HepG2 (cell line): ENCODE measurements at regions not wholly inside any gene's neighbourhood (a gene's known extent, or its start where the extent isn't known, plus 50 kb on each side); places are given as distances from the start of the nearest gene placed in this dataset.

Experiments used
- ATAC-seq: fragments of 200-7000 bp; cut with Tn5 transposase; 3 replicates; pipeline ENCODE4 v1.9.1; 2020; ENCODE audit warnings: mild to moderate bottlenecking, moderate library complexity
- BruUV-seq: library from RNA; stranded (reverse); fragments of 400-500 nt; replicated peaks from 2 replicates; lab custom pipeline; 2021; lab: Mats Ljungman, UMichigan
- CTCF ChIA-PET: fragments of 300-600 bp; formaldehyde crosslinking; extraction: SDS; loops from one replicate; lab custom pipeline; 2021; ENCODE audit warnings: low total read pairs, inconsistent platforms, low intra/inter-chr PET ratio; lab: Yijun Ruan, JAX
- POLR2A ChIA-PET: fragments of 350-600 bp; sonication (Branson Sonifier 250); formaldehyde crosslinking; loops from one replicate; lab custom pipeline; 2020; ENCODE audit warnings: antibody characterized with exemption, inconsistent platforms; lab: Yijun Ruan, JAX
- DNase-seq: peaks from one replicate; pipeline ENCODE4 v3.0.0-alpha.2; 2015; ENCODE audit warnings: low spot score
- FAIRE-seq: peaks from 3 replicates; lab custom pipeline; 2011; peaks lifted over from hg19 to GRCh38; lab: Jason Lieb, UNC
- H2AFZ ChIP-seq: one replicate; pipeline ENCODE4 v1.6.1; 2011; ENCODE audit warnings: low read length, inconsistent platforms
- H3K27ac ChIP-seq: fragments of 300-600 bp; 3 replicates; pipeline ENCODE4 v1.8.0; 2011; ENCODE audit warnings: mixed run types, mild to moderate bottlenecking, mixed read lengths, low read length, inconsistent platforms; ENCODE audit not compliant: insufficient read depth; ENCODE audit errors: extremely low read length
- H3K27me3 ChIP-seq, 2 experiments: fragments of 200-600 bp in 1 of 2; 2 replicates in 1 of 2; 3 replicates in 1 of 2; pipeline versions ENCODE4 v1.6.0 to v1.8.0; 2011; ENCODE audit warnings: low read length in 2 of 2, mild to moderate bottlenecking in 2 of 2, moderate library complexity in 2 of 2, inconsistent platforms in 1 of 2; ENCODE audit not compliant: insufficient read depth in 2 of 2, control insufficient read depth in 1 of 2
- H3K36me3 ChIP-seq, 2 experiments: fragments of 200-600 bp in 1 of 2; replicated peaks in 1 of 2; 2 replicates in 1 of 2; 3 replicates in 1 of 2; pipeline versions ENCODE4 v1.5.1 to v1.8.0; 2011; ENCODE audit warnings: low read length in 2 of 2, inconsistent platforms in 1 of 2; ENCODE audit not compliant: insufficient read depth in 2 of 2, control insufficient read depth in 1 of 2
- H3K4me1 ChIP-seq: 2 replicates; pipeline ENCODE4 v1.5.1; 2012; ENCODE audit warnings: low read length, inconsistent platforms; ENCODE audit not compliant: insufficient read depth
- H3K4me2 ChIP-seq: 2 replicates; pipeline ENCODE4 v1.6.0; 2011; ENCODE audit warnings: low read depth, low read length, inconsistent platforms
- H3K4me3 ChIP-seq, 3 experiments: fragments of 200-600 bp in 1 of 3; sonication (generic), shearing (Covaris generic) in 1 of 3; replicated peaks in 1 of 3; 2 replicates each; pipeline ENCODE4 v1.5.1; 2011 to 2016; ENCODE audit warnings: low read length in 3 of 3, inconsistent platforms in 2 of 3, low read depth in 2 of 3, mild to moderate bottlenecking in 2 of 3, control low read depth in 1 of 3, mixed read lengths in 1 of 3; ENCODE audit not compliant: insufficient read depth in 1 of 3
- H3K79me2 ChIP-seq: one replicate; pipeline ENCODE4 v1.6.1; 2011; ENCODE audit warnings: low read length, inconsistent platforms; ENCODE audit not compliant: insufficient read depth
- H3K9ac ChIP-seq: 2 replicates; pipeline ENCODE4 v1.6.0; 2011; ENCODE audit warnings: mild to moderate bottlenecking, low read depth, low read length, inconsistent platforms; ENCODE audit not compliant: insufficient read depth
- H3K9me3 ChIP-seq: 2 replicates; pipeline ENCODE4 v1.5.1; 2012; ENCODE audit warnings: mild to moderate bottlenecking, low read length
- H4K20me1 ChIP-seq: 2 replicates; pipeline ENCODE4 v1.6.0; 2011; ENCODE audit warnings: inconsistent platforms, mild to moderate bottlenecking, low read length, moderate library complexity; ENCODE audit not compliant: insufficient read depth
- CBX5 ChIP-seq: sonication (generic); formaldehyde crosslinking; IDR thresholded peaks from 2 replicates; pipeline ENCODE4 v1.4.0; 2020; ENCODE audit warnings: missing genetic modification reagents, borderline replicate concordance
- DBP ChIP-seq: sonication (generic); formaldehyde crosslinking; IDR thresholded peaks from 2 replicates; pipeline ENCODE4 v1.4.0; 2020; ENCODE audit warnings: missing genetic modification reagents; ENCODE audit errors: not compliant biosample characterization
- HES4 ChIP-seq: sonication (generic); formaldehyde crosslinking; IDR thresholded peaks from 2 replicates; pipeline ENCODE4 v1.9.0; 2021; ENCODE audit warnings: mild to moderate bottlenecking, missing genetic modification reagents, borderline replicate concordance
- KLF15 ChIP-seq: sonication (generic); formaldehyde crosslinking; IDR thresholded peaks from 2 replicates; pipeline ENCODE4 v1.8.1; 2023; ENCODE audit warnings: borderline replicate concordance, mild to moderate bottlenecking, inconsistent platforms, missing genetic modification reagents, mixed read lengths
- MXD1 ChIP-seq: sonication (generic); formaldehyde crosslinking; IDR thresholded peaks from 2 replicates; pipeline ENCODE4 v1.4.0; 2020; ENCODE audit warnings: mild to moderate bottlenecking, missing genetic modification reagents
- PAX8 ChIP-seq: sonication (generic); formaldehyde crosslinking; IDR thresholded peaks from 2 replicates; pipeline ENCODE4 v1.8.0; 2022; ENCODE audit warnings: mild to moderate bottlenecking, missing genetic modification reagents, borderline replicate concordance
- POLR2AphosphoS2 ChIP-seq: IDR thresholded peaks from 2 replicates; pipeline ENCODE4 v1.6.1; 2011; ENCODE audit warnings: low read depth, low read length, improper control_type of control experiment
- POLR2AphosphoS5 ChIP-seq: IDR thresholded peaks from 2 replicates; pipeline ENCODE4 v1.6.1; 2012; ENCODE audit warnings: low read depth, low read length
- TEAD3 ChIP-seq: optimal IDR thresholded peaks from 2 replicates; pipeline ENCODE3; 2016; ENCODE audit warnings: borderline replicate concordance
- ZBTB8A ChIP-seq: sonication (generic); formaldehyde crosslinking; IDR thresholded peaks from 2 replicates; pipeline ENCODE4 v1.4.0; 2020; ENCODE audit warnings: mild to moderate bottlenecking, low read depth, missing genetic modification reagents, borderline replicate concordance
- ZNF121 ChIP-seq: sonication (generic); formaldehyde crosslinking; IDR thresholded peaks from 2 replicates; pipeline ENCODE4 v1.5.0; 2020; ENCODE audit warnings: mild to moderate bottlenecking, missing genetic modification reagents
- ZNF225 ChIP-seq: sonication (generic); formaldehyde crosslinking; IDR thresholded peaks from 2 replicates; pipeline ENCODE4 v1.4.0; 2020; ENCODE audit warnings: mild to moderate bottlenecking, missing genetic modification reagents
- ZNF256 ChIP-seq: sonication (generic); formaldehyde crosslinking; conservative IDR thresholded peaks from 2 replicates; pipeline ENCODE4 v1.4.0; 2020; ENCODE audit warnings: missing genetic modification reagents
- WGBS: methylation state at CpG from one replicate; pipeline ENCODE4 v1.1.6; 2017; ENCODE audit warnings: low lambda C conversion rate; 5-methylcytosine and 5-hydroxymethylcytosine counted together
- in situ Hi-C: cut with HindIII; loops from 2 replicates; pipeline ENCODE4 v1.10.0; 2017; ENCODE audit warnings: low pct_unique_long_range_greater_than_20kb; ENCODE audit not compliant: extremely low pct_ligation_motif_present
- intact Hi-C: fragments of 100-400 bp; cut with micrococcal nuclease; formaldehyde crosslinking; loops from one replicate; pipeline ENCODE4 v1.10.0; 2022; ENCODE audit not compliant: unreplicated experiment
- TF ChIP-seq, protein P1 (sequence below): sonication (generic); IDR thresholded peaks from 2 replicates; pipeline ENCODE4 v1.6.1; 2016; ENCODE audit warnings: low read depth, borderline replicate concordance

DNA sequence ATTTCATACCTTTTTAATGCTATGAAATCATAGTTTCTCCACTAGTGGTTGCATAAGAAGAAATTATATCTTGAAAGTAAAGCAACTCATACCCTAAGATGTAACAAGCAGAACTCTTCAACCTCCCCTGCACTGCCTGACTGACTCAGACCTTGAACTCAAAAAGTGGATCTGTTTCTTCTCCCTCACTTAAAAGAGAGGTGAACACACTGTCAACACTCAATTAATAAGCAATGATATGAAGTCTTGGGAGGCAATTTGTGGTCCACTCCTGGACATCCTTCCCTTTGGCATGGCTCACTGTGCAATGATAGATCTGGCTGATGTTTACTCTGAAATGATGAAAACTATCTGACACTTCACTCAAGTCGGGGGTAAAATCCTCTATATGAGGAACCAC is 282.0 kb upstream of the DKK2 start:
- BruUV-seq: no TSS peak
- ATAC-seq (no peak), DNase-seq (no peak), FAIRE-seq (no peak)
- intact Hi-C loops (no loop called here), in situ Hi-C loops (no loop called here)
- TF ChIP-seq ZNF225 (CRISPR knock-in tag): no peak
- no peak for TF ChIP-seq POLR2AphosphoS5
- no peak for TF ChIP-seq CBX5
- TF ChIP-seq HES4 (CRISPR knock-in tag): no peak
- no peak for TF ChIP-seq ZNF121 (CRISPR knock-in tag)
- TF ChIP-seq, protein P1, sequence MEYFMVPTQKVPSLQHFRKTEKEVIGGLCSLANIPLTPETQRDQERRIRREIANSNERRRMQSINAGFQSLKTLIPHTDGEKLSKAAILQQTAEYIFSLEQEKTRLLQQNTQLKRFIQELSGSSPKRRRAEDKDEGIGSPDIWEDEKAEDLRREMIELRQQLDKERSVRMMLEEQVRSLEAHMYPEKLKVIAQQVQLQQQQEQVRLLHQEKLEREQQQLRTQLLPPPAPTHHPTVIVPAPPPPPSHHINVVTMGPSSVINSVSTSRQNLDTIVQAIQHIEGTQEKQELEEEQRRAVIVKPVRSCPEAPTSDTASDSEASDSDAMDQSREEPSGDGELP: no peak
- TF ChIP-seq MXD1: no peak
- no peak for TF ChIP-seq POLR2AphosphoS2
- H3K36me3 ChIP-seq: no peaks in the 10 kb centered on the region
- no peak overlapping the region for H3K4me3 ChIP-seq
- no peaks in the 10 kb centered on the region for H3K27me3 ChIP-seq
- no peaks in the 10 kb centered on the region for H4K20me1 ChIP-seq
- no peaks in the 10 kb centered on the region; the same call in 1 of the 2 replicates for H3K9me3 ChIP-seq
- H3K4me2 ChIP-seq: no peak overlapping the region
- H2AFZ ChIP-seq: no peak overlapping the region
- ChIA-PET CTCF (no interaction called here), POLR2A (no interaction called here)
- 0% methylated on average over 1 of the region's 1 CpG for WGBS
- H3K79me2 ChIP-seq: no peaks in the 10 kb centered on the region
- no peak overlapping the region for H3K27ac ChIP-seq
- H3K9ac ChIP-seq: no peak overlapping the region
- no peaks in the 10 kb centered on the region for H3K4me1 ChIP-seq

DNA sequence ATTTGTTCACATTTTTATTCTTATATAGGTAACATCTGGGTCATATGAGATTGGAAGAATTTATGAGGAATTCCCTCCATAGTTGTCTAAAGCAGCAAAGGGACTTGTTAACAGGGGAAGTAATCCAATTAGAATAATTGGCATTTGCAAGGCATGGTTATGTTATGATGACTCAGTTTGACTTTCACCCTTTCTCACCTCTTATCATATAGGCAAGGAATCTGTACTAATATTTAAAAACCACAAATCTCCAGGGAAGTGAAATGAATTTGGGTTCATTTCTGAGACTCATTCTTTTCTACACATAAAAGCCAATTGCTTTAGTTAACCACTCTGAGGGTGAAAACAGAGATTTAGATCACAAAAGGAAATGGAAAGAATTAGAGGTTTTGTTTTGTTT is 281.5 kb upstream of the DKK2 start:
- Histone ChIP-seq H3K36me3 (no peaks in the 10 kb centered on the region), H3K4me2 (no peak overlapping the region), H3K79me2 (no peaks in the 10 kb centered on the region), H3K27me3 (no peaks in the 10 kb centered on the region), H4K20me1 (no peaks in the 10 kb centered on the region), H3K9ac (no peak overlapping the region), H3K4me1 (no peaks in the 10 kb centered on the region), H3K9me3 (no peaks in the 10 kb centered on the region; the same call in 1 of the 2 replicates), H3K4me3 (no peak overlapping the region), H3K27ac (no peak overlapping the region), H2AFZ (no peak overlapping the region)
- no peak for FAIRE-seq
- ChIA-PET CTCF (no interaction called here), POLR2A (no interaction called here)
- intact Hi-C loops: no loop called here
- TF ChIP-seq KLF15 (CRISPR knock-in tag) (no peak), PAX8 (CRISPR knock-in tag) (no peak), ZNF256 (CRISPR knock-in tag) (no peak), TEAD3 (CRISPR knock-in tag) (no peak), ZBTB8A (CRISPR knock-in tag) (no peak), DBP (no peak)
- no peak for ATAC-seq
- in situ Hi-C loops: no loop called here
- DNase-seq: no peak
- BruUV-seq: no TSS peak
